Skeletal muscle tissue (tissue), 3 donors: ENCODE measurements at regions not wholly inside any gene's neighbourhood (a gene's known extent, or its start where the extent isn't known, plus 50 kb on each side); places are given as distances from the start of the nearest gene placed in this dataset.

Source experiments
- H3K27ac ChIP-seq: one replicate; pipeline ENCODE4 v1.7.0; 2013; ENCODE audit warnings: mild to moderate bottlenecking, low read depth, low read length, inconsistent platforms
- H3K27me3 ChIP-seq, 3 donors: one replicate each; pipeline ENCODE4 v1.7.0; 2013; ENCODE audit warnings: low read length in 3 of 3; ENCODE audit not compliant: control insufficient read depth in 3 of 3, insufficient read depth in 3 of 3
- H3K36me3 ChIP-seq, 3 donors: one replicate each; pipeline ENCODE4 v1.7.0; 2013; ENCODE audit warnings: low read length in 3 of 3; ENCODE audit not compliant: control insufficient read depth in 3 of 3, insufficient read depth in 3 of 3
- H3K4me1 ChIP-seq, 3 donors: one replicate each; pipeline ENCODE4 v1.7.0; 2013; ENCODE audit warnings: low read length in 3 of 3, mild to moderate bottlenecking in 3 of 3; ENCODE audit not compliant: control insufficient read depth in 3 of 3, insufficient read depth in 3 of 3
- H3K4me3 ChIP-seq, 3 donors: one replicate each; pipeline ENCODE4 v1.7.0; 2013; ENCODE audit warnings: low read length in 3 of 3
- H3K9ac ChIP-seq, 3 donors: one replicate each; pipeline ENCODE4 v1.7.0; 2013; ENCODE audit warnings: low read length in 3 of 3, mild to moderate bottlenecking in 3 of 3, moderate library complexity in 2 of 3, low read depth in 1 of 3
- H3K9me3 ChIP-seq, 3 donors: one replicate each; pipeline ENCODE4 v1.7.0; 2013; ENCODE audit warnings: low read length in 3 of 3; ENCODE audit not compliant: control insufficient read depth in 3 of 3
- donor health status: Osteomylitis.

DNA sequence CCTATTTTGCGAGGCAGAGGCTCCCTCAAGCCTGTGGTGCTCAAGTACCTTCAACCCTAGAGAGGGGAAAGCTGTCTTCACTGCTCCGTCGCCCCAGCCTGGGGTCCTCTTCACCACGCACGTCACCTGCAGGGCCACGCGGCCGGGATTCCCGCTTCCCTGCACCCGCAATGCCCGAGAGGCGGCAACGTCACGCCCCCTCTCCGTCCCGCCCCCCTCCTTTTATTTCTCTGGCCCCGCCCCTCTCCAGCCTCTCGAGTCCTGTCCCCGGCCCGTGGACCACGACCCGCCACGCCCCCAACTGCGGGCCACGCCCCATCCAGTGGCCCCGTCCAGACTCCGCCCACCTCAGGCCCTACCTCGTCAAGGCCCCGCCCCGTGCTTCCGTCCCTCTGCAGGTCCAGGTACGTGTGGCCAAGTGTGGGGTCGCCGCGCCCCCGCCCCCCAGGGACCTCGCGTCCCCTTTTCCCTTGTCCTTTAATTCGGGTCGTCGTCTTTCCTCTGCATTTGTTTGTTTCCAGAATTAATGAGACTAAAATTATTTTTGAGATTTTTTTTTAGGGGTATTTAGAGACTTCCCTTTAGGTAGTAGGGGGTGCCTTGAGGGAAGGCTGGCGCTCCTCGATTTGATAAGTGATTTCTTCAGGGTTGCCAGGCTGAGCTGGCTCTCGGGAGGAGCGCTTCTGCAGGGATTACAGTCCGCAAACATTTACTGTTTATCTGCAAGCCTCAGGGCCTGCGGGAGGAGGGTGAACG lies 69.8 kb upstream of the BAIAP2L1 start:
- Histone ChIP-seq H3K9me3 (no peaks in the 10 kb centered on the region), H3K27me3 (peaks cover 3 to 24% (median 18%) of the 10 kb centered on the region in 3 donors), H3K9ac (no peak overlapping the region), H3K36me3 (no peaks in the 10 kb centered on the region), H3K27ac (no peak overlapping the region), H3K4me1 (no peaks in the 10 kb centered on the region), H3K4me3 (no peak overlapping the region)

DNA sequence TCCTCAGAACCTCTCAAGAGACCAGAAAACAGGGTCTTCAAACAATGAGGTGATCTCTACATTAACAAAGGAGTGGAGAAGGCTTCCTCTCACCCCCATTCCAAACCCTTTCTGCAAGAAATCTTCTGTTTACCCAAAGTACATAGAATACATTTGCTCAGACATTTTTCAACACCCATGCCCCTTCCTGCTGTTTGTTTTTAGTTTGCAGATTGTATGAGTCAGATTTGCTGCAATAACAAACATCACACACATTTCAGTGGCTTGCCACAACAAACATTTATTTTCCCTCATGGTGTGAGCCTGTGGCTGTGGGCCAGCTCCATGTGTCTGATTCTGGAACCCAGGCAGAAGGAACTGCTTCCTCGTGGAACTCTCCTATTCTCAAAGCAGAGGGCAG lies 68.2 kb upstream of the BAIAP2L1 start:
- no peak overlapping the region for H3K4me3 ChIP-seq
- no peaks in the 10 kb centered on the region for H3K36me3 ChIP-seq
- H3K9ac ChIP-seq: no peak overlapping the region
- H3K27ac ChIP-seq: no peak overlapping the region
- no peaks in the 10 kb centered on the region for H3K9me3 ChIP-seq
- H3K4me1 ChIP-seq: no peaks in the 10 kb centered on the region
- H3K27me3 ChIP-seq: peaks cover 3 to 25% (median 24%) of the 10 kb centered on the region in 3 donors

DNA sequence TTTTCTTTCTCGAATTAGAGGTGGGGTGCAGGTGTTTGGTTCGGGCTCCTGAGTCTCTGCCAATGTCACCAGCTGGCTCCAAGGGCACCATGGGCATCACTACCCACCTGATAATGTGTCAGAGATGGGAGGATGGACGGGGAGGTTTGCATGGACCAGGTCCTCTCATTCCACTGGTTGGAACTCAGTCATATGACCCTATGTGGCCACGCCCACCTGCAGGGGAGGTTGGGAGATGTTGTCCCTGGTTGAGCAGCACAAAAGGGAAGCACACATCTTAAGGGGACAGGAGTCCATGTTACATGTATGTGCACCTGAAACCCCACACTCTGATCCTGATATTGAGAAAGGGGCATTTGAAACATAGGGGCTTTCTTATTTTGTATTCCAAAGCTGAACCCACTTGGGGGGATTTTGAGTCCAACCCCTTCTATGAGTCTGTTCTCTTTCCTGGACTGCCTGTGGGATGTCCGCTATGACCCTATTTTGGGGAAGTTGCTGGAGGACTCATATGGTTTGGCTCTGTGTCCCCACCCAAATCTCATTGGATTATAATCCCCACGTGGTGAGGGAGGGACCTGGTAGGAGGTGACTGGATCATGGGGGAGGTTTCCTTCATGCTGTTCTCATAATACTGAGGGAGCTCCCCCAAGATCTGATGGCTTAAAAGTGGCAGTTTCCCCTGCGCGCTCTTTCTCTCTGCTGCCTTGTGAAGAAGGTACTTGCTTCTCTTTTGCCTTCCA lies 66.9 kb upstream of the BAIAP2L1 start:
- H3K9me3 ChIP-seq: no peaks in the 10 kb centered on the region

DNA sequence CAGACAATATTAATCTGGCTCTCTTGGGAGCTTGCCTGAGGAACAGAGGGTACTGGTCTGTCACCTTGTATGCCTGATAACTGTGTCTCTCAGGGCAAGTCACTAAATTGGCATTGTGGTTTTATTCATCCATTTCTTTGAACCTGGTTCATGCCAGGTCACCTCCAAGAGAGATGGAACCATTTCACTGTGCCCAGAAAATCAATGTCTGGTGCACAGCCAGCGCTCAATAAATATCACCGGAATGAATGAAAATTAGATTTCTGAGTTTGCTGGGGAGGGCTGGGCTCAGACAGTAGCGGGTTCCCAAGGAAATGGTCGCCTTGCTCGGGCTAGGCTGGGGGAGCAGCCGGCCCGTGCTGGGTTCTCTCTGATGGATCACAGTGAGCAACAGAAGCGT lies 64.1 kb upstream of the BAIAP2L1 start:
- Histone ChIP-seq H3K9ac (no peak overlapping the region), H3K4me3 (no peak overlapping the region), H3K27me3 (peaks cover 0 to 15% (median 6%) of the 10 kb centered on the region in 3 donors), H3K36me3 (no peaks in the 10 kb centered on the region), H3K4me1 (no peaks in the 10 kb centered on the region), H3K9me3 (no peaks in the 10 kb centered on the region), H3K27ac (no peak overlapping the region)

More for the DNA sequence above, 66.9 kb upstream of the BAIAP2L1 start:
- Histone ChIP-seq H3K4me1 (no peaks in the 10 kb centered on the region), H3K9ac (no peak overlapping the region), H3K27me3 (peaks cover 3 to 25% (median 24%) of the 10 kb centered on the region in 3 donors), H3K4me3 (no peak overlapping the region), H3K27ac (no peak overlapping the region), H3K36me3 (no peaks in the 10 kb centered on the region)

DNA sequence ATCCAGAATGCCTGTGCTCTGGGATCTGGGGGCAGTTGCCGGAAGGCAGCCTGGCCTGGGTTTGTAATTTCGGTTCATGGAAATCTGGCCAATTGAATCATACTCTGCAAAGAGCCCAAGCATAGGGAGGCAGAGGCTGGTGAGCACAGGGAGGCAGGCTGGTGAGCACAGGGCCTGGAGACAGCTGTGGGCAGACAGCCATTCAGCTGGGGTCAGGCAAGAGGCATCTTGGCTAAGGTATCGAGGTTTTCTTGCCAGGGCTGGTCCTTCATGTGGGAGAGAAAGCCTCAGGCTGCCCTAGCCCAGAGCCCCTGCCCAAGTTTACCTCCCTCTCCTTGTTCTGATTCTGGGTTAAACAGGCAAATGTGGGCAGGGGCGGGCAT lies 63.7 kb upstream of the BAIAP2L1 start:
- H3K9ac ChIP-seq: no peak overlapping the region
- H3K9me3 ChIP-seq: no peaks in the 10 kb centered on the region
- no peaks in the 10 kb centered on the region for H3K4me1 ChIP-seq
- H3K36me3 ChIP-seq: no peaks in the 10 kb centered on the region
- H3K27me3 ChIP-seq: peaks cover 0 to 15% (median 5%) of the 10 kb centered on the region in 3 donors
- H3K4me3 ChIP-seq: no peak overlapping the region
- H3K27ac ChIP-seq: no peak overlapping the region

DNA sequence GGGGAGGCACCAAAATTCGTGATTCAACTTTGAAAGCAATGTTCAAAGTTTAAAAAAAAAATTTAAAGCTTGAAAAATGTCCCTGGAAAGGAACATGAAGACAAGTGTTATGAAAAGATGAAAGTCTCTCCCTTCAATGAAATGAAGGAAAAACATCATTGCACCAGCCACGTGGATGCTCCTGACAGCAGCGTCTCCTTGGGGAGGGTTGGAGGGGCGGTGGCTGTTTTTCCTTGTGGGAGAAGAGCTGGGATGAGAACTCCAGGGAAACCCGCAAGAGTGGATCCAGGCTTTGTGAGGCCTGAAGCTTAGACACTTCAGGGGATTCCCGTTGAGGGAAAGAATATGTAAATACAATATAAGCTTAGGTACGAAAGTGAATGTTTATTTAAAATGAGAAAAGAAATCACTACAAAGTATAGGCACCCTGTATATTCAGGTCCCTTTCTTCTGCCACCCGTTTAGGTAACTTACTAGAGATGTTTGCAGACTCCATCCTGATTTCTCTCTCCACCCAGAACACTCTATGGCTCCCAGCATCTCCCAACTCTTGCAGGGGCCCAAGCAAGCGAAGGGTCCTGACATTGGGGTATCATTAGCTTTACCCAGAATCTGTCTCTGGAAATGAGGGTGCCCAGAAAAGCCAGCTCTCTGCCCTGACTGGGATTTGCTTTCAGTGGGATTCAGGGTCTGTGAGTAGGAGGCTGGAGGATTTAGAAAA lies 63.1 kb upstream of the BAIAP2L1 start:
- Histone ChIP-seq H3K4me3 (no peak overlapping the region), H3K4me1 (no peaks in the 10 kb centered on the region), H3K9me3 (no peaks in the 10 kb centered on the region), H3K36me3 (no peaks in the 10 kb centered on the region), H3K9ac (no peak overlapping the region), H3K27ac (no peak overlapping the region), H3K27me3 (peaks cover 0 to 15% (median 2%) of the 10 kb centered on the region in 3 donors)

DNA sequence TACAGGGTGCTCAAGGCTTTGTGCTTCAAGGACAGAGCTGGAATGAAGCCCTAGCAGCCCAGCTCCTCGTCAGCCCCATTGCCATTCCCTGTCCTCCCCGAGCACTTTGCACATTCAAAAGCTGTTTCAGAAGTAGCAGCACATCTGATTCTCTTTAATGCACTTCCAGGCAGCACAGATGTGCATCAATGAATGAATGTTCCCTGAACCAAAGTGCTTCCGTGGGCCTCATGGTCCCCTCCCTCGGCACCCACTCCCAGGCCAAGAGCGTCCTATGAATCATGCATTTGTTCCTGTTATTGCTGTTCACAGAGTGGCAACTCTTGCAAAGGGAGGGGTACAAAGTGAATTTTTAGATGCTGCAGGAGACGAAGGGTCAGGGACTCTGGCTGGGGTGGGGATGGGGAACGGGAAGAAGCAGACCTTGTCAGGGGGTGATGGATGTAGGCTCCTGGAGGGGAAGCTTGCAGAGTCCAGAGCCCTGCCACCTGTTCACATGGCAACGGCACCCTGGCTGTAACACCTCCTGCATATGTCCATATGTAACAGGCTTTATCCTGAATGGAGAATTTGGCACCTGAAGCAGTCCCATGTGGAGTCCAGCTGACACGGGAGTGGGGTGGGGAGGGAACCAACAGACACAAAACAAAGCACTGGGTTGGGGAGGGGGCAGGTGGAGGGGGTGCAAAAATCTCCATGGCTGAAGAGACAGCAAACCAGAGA lies 62.2 kb upstream of the BAIAP2L1 start:
- no peak overlapping the region for H3K9ac ChIP-seq
- H3K4me1 ChIP-seq: no peaks in the 10 kb centered on the region
- H3K9me3 ChIP-seq: no peaks in the 10 kb centered on the region
- H3K27me3 ChIP-seq: peaks cover 0 to 15% (median 0%) of the 10 kb centered on the region in 3 donors
- no peaks in the 10 kb centered on the region for H3K36me3 ChIP-seq
- H3K4me3 ChIP-seq: no peak overlapping the region
- H3K27ac ChIP-seq: no peak overlapping the region

DNA sequence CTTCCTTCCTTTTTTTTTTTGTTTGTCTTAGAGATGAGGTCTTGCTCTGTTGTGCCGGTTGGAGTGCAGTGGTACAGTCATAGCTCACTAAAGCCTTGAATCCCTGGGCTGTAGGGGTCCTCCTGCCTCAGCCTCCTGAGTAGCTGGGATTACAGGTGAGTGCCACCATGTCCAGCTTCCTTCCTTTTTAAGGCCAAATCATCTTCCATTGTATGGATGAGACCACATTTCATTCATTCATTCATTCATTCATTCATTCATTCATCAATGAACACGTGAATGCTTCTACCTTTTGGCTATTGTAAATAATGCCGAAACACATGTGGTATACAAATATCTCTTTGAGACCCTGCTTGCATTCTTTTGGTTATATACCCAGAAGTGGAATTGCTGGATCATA lies 60.0 kb upstream of the BAIAP2L1 start:
- no peak overlapping the region for H3K4me3 ChIP-seq
- H3K27me3 ChIP-seq: peaks cover 0 to 10% (median 0%) of the 10 kb centered on the region in 3 donors
- no peak overlapping the region for H3K9ac ChIP-seq
- no peak overlapping the region for H3K27ac ChIP-seq
- no peaks in the 10 kb centered on the region for H3K9me3 ChIP-seq
- no peaks in the 10 kb centered on the region for H3K4me1 ChIP-seq
- H3K36me3 ChIP-seq: no peaks in the 10 kb centered on the region

DNA sequence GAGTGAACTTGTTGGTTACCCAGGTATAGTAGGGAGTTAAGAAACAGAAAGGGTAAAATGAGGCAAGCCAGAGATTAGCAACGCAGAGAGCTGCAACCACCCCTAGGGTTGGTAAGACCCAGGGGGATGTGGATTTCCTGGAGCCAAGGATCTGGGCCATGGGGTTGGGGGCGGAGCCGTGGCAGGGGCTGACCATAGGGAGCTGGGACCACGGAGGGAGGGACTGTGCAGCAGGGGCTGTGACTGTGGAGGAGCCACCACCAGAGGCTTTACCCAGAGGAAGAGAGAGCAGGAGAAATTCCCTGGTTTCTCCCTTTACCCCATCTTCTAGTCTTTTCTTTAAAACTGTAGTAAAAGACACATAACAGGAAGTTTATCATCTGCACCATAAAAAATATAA lies 58.6 kb upstream of the BAIAP2L1 start:
- H3K27me3 ChIP-seq: peaks cover 0 to 4% (median 0%) of the 10 kb centered on the region in 3 donors
- no peak overlapping the region for H3K9ac ChIP-seq
- H3K4me1 ChIP-seq: no peaks in the 10 kb centered on the region
- no peak overlapping the region for H3K4me3 ChIP-seq
- no peaks in the 10 kb centered on the region for H3K9me3 ChIP-seq
- H3K36me3 ChIP-seq: no peaks in the 10 kb centered on the region
- H3K27ac ChIP-seq: no peak overlapping the region
